ENCODE measurements at regions not wholly inside any gene's neighbourhood (a gene's known extent, or its start where the extent isn't known, plus 50 kb on each side); places are given as distances from the start of the nearest gene placed in this dataset.

GRCh38 chr10:84739641-84740040 lies 411.3 kb downstream of the CCSER2 start:
- WGBS (ENCODE audit: insufficient coverage), result no CpG with 5 or more reads among the region's 1 CpG
- H3K27ac Mint-ChIP-seq, result no peak overlapping the region

GRCh38 chr10:84743483-84743882 lies 415.1 kb downstream of the CCSER2 start:
- no peaks in the 10 kb centered on the region for H3K79me2 ChIP-seq (ENCODE audit: insufficient read depth, low read length)
- Mint-ChIP-seq H3K4me3 (no peak overlapping the region), H3K9me3 (no peaks in the 10 kb centered on the region), H3K27ac (no peak overlapping the region), H3K36me3 (no peaks in the 10 kb centered on the region), H3K4me1 (no peaks in the 10 kb centered on the region), H3K27me3 (ENCODE audit: low read depth in 3 of 3) (peaks cover 0 to 3% (median 0%) of the 10 kb centered on the region in 3 donors)
- DNase-seq, result no peak
- TF ChIP-seq CTCF (IDR thresholded peaks at IDR 0.05), result no peak
- H3K4me2 ChIP-seq (replicated peaks; ENCODE audit: extremely low read depth, low read length, poor library complexity, severe bottlenecking), result no peak overlapping the region
- H2AFZ ChIP-seq (ENCODE audit: insufficient read depth, low read depth, low read length, poor library complexity, severe bottlenecking), result no peak overlapping the region
- no peak overlapping the region for H3K4me3 ChIP-seq (replicated peaks in 1 of 3; ENCODE audit: low read depth in 2 of 3, low read length in 3 of 3)
- no peaks in the 10 kb centered on the region for H3K36me3 ChIP-seq (replicated peaks in 1 of 2; ENCODE audit: control insufficient read depth in 1 of 2, insufficient read depth in 2 of 2, low read length in 2 of 2)
- no peaks in the 10 kb centered on the region for H3K4me1 ChIP-seq (ENCODE audit: control insufficient read depth in 1 of 2, insufficient read depth in 2 of 2, low read length in 2 of 2)
- no peaks in the 10 kb centered on the region for H3K9me3 ChIP-seq (replicated peaks in 1 of 2; ENCODE audit: control insufficient read depth in 1 of 2, insufficient read depth in 1 of 2, low read length in 2 of 2)
- intact Hi-C loops (cut with micrococcal nuclease), result no loop called here
- H3K27ac ChIP-seq (ENCODE audit: low read depth in 1 of 2, low read length in 2 of 2), result no peak overlapping the region
- H3K9ac ChIP-seq (ENCODE audit: insufficient read depth, low read length, poor library complexity, severe bottlenecking), result no peak overlapping the region
- H4K20me1 ChIP-seq (ENCODE audit: insufficient read depth, low read length), result no peaks in the 10 kb centered on the region
- no peaks in the 10 kb centered on the region for H3K27me3 ChIP-seq (ENCODE audit: control insufficient read depth in 2 of 2, insufficient read depth in 2 of 2, low read length in 2 of 2)

More at GRCh38 chr10:84739641-84740040, 411.3 kb downstream of the CCSER2 start:
- Mint-ChIP-seq H3K9me3 (no peaks in the 10 kb centered on the region), H3K4me1 (no peaks in the 10 kb centered on the region), H3K36me3 (no peaks in the 10 kb centered on the region), H3K27me3 (ENCODE audit: low read depth in 3 of 3) (peaks cover 0 to 4% (median 0%) of the 10 kb centered on the region in 3 donors), H3K4me3 (no peak overlapping the region)
- Histone ChIP-seq H3K27me3 (ENCODE audit: control insufficient read depth in 2 of 2, insufficient read depth in 2 of 2, low read length in 2 of 2) (no peaks in the 10 kb centered on the region), H3K79me2 (ENCODE audit: insufficient read depth, low read length) (no peaks in the 10 kb centered on the region), H3K9ac (ENCODE audit: insufficient read depth, low read length, poor library complexity, severe bottlenecking) (no peak overlapping the region), H3K4me2 (replicated peaks; ENCODE audit: extremely low read depth, low read length, poor library complexity, severe bottlenecking) (no peak overlapping the region), H2AFZ (ENCODE audit: insufficient read depth, low read depth, low read length, poor library complexity, severe bottlenecking) (no peak overlapping the region), H4K20me1 (ENCODE audit: insufficient read depth, low read length) (no peaks in the 10 kb centered on the region), H3K4me3 (replicated peaks in 1 of 3; ENCODE audit: low read depth in 2 of 3, low read length in 3 of 3) (no peak overlapping the region), H3K27ac (ENCODE audit: low read depth in 1 of 2, low read length in 2 of 2) (no peak overlapping the region), H3K4me1 (ENCODE audit: control insufficient read depth in 1 of 2, insufficient read depth in 2 of 2, low read length in 2 of 2) (no peaks in the 10 kb centered on the region), H3K9me3 (replicated peaks in 1 of 2; ENCODE audit: control insufficient read depth in 1 of 2, insufficient read depth in 1 of 2, low read length in 2 of 2) (no peaks in the 10 kb centered on the region), H3K36me3 (replicated peaks in 1 of 2; ENCODE audit: control insufficient read depth in 1 of 2, insufficient read depth in 2 of 2, low read length in 2 of 2) (no peaks in the 10 kb centered on the region)
- intact Hi-C loops (cut with micrococcal nuclease), result no loop called here
- no peak for DNase-seq
- TF ChIP-seq CTCF (IDR thresholded peaks at IDR 0.05), result no peak
